PC-9 (cell line): ENCODE measurements at regions not wholly inside any gene's neighbourhood (a gene's known extent, or its start where the extent isn't known, plus 50 kb on each side); places are given as distances from the start of the nearest gene placed in this dataset.

Experiments
- CTCF ChIP-seq: fragments of 200-600 bp; sonication (generic); conservative IDR thresholded peaks from 2 replicates; pipeline ENCODE4 v1.6.1; 2017; ENCODE audit warnings: mixed run types, antibody characterized with exemption, mild to moderate bottlenecking, moderate library complexity
- EZH2 ChIP-seq: fragments of 200-600 bp; sonication (generic); IDR thresholded peaks from 2 replicates; pipeline ENCODE4 v1.8.0; 2017; ENCODE audit warnings: antibody characterized with exemption, low read depth

GRCh38 chr2:238659231-238659630, 188.7 kb upstream of the TWIST2 start:
- TF ChIP-seq CTCF (no peak), EZH2 (no peak)
